Left lobe of liver (tissue), 2 donors: ENCODE measurements at regions not wholly inside any gene's neighbourhood (a gene's known extent, or its start where the extent isn't known, plus 50 kb on each side); places are given as distances from the start of the nearest gene placed in this dataset.
"Not testable (repeated sequence)": the region's sequence is repeated elsewhere in the genome, so short reads cannot be mapped to it uniquely, and the experiment has no call there.

ENCODE experiments used
- ATAC-seq: fragments of 200-7000 bp; cut with Tn5 transposase; one replicate; pipeline ENCODE4 v1.9.1; 2020; ENCODE audit warnings: mild to moderate bottlenecking, moderate library complexity
- DNase-seq: peaks from one replicate; pipeline ENCODE4 v3.0.0-alpha.2; 2020; ENCODE audit warnings: low spot score
- donor health status: DM: no; HTN: no; CAD: no; lungs with moderate emphysema.
- donor health status: DM: no; HTN: yes; CAD: no.

DNA sequence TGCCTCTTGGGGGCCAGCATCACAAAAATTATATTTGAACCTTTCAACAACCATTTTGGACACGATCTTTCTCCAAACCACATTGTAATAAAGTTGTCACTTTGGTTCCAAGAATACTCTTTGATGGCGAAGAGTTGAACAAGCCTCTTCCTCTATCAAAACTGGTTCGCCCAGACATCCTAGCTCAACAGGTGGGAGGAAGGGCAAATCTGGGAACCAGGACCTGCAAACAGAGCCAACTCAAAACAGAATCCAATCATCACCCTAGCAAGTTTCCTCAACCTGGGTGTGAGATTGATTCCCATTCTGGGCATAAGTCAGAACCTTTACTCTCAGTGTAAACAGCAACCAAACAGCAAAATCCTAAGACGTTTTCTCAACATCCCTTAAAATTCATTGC, 141.2 kb upstream of the RREB1 start:
- ATAC-seq = no peak
- no peak for DNase-seq

DNA sequence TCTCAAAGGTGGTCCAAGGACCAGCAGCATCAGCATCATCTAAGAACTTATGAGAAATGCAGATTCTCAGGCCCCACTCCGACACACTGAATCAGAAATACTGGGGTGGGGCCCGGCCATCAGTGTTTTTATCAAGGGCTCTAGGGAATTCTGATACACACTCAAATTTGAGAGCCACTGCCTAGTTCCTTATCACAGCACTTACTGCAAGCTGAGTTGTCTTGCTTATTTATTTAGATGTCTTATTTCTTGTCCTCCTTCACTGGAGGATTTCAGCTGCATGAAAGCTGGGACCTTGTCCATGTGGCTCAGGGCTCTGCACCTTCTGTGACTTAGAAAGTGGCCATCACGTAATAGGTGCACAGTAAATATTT, 139.4 kb upstream of the RREB1 start:
- DNase-seq (no peak), ATAC-seq (no peak)

DNA sequence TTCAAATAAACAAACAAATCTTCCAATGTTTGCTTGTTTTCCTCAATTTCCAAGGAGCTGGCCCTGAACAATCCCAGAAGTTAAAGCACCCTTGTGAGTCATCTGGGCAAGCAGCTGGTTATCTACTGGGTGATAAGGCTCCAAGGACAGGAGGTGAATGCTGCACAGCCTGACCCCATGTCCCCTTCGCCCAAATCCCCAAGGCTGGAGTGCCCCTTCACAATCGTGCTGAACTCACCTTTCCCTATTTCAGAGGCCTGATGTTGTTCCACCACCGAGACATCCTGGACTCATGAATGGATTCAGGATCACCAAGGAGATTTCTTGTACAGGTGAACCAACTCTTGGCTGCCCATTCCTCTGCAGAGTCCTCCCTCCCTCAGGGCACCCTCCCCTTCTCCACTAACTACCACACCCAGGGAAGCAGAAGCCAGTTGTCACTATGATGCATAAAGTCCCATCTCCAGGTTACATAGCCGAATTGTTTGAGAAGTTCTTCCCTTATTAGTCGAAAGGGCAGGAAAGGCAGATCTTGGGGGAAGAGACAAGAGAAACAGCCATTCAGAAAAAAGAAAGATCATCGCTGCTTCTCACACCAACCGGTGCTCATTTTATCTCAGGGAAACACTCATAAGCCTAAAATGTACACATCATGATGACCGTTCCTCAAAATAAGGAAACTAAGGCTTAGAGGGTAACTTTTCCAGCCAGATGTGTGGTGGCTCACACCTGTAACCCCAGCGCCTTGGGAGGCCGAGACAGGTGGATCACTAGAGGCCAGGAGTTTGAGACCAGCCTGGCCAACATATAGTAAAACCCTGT, 138.8 kb upstream of the RREB1 start:
- ATAC-seq = no peak
- no peak for DNase-seq

DNA sequence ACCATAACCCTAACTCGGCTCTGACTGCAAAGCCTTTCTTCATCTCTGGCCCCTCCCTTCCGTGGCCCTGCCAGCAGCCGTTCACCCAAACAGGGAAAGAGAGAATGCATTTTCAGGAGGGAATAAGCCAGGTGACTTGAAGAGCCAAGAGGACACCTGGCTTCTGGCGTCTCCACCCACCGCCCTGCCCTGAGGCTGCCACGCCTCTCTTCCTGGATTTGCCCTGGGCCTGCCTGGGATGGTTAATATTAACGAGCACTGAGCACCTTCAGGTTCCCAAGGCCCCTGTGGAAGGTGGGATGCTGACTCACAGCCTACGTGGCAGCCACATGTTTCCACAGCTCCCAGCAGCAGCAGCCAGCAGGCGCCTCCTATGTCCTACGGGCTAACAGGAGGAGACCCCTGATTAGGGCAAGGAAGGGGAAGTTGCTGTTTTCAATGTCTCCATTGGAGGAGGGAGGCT, 138.0 kb upstream of the RREB1 start:
- DNase-seq (no peak), ATAC-seq (no peak)

DNA sequence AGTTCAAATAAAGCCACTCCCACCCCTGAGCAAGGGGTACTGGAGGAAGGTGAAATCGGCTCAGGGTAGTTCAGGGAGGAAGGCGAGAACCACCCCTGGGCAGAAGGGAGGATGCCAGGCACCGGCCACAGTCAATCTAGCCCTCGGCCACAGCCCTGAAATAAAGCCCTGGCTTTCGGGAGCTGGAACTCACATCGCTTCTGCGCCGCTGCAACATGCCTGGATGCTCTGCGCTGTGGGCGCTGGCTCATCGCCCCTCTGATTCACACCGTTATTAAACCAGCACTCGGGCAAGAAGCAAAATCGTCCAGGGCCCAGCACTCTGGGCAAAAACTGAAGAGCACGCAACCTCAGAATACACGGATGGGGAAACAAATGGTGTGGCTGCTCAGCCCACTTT, 136.9 kb upstream of the RREB1 start:
- DNase-seq (no peak), ATAC-seq (no peak)

DNA sequence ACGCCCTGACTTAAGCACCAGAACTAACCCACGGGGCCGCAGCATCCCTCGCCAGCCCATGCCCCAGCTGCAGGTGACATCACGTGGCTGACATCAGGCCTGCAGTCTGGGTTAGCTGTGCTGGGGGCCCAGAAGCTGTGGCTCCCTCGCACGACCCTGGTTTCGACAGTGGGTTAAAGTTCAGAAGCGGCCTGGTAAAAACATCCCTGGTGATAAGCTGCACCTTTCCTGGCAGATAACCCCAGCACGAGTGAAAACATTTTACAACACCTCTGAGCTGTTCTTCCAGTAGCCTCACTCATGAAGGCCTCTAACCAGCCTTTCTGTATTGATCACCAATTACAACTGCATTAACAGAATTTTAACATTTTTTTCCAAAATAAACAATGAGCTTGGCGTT, 136.4 kb upstream of the RREB1 start:
- peak; percentile 66 for ATAC-seq
- DNase-seq = peak; percentile 56

DNA sequence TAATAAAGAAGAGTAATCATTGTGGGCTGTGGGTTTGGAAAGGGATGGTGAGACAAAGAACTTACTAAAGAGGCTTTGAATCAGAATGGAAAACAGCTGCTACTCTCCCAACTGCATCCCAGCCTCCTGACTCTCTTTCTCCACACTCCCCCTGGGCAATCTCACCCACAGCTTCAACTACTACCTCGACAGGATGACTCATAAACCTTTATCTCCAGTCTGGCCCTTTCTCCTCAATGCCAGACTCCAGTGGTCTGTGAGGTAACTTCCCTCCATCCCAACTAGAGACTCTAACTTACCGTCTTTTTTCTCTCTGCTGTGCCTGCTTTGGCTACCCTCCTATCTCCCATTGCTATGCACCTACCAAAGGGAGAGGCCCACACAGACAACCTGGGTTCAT, 135.3 kb upstream of the RREB1 start:
- no peak for DNase-seq
- ATAC-seq = no peak

DNA sequence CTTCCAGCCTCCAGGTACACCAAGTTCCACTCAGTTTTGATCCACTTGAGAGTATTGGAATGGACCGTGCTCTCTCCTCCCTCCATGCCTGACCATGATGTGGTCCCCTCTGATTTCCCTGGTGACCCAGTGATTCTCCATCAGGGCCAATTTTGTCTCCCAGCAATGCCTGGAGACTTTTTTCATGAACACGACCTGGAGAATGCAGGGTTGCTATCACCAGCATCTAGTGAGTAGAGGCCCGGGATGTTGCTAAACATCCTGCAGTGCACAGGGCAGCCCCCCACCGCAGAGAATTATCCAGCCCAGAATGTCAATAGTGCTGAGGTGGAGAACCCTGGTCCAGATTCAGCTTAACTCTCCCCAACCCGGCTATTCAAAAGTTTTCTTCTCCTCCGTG, 134.0 kb upstream of the RREB1 start:
- DNase-seq = no peak
- no peak for ATAC-seq

DNA sequence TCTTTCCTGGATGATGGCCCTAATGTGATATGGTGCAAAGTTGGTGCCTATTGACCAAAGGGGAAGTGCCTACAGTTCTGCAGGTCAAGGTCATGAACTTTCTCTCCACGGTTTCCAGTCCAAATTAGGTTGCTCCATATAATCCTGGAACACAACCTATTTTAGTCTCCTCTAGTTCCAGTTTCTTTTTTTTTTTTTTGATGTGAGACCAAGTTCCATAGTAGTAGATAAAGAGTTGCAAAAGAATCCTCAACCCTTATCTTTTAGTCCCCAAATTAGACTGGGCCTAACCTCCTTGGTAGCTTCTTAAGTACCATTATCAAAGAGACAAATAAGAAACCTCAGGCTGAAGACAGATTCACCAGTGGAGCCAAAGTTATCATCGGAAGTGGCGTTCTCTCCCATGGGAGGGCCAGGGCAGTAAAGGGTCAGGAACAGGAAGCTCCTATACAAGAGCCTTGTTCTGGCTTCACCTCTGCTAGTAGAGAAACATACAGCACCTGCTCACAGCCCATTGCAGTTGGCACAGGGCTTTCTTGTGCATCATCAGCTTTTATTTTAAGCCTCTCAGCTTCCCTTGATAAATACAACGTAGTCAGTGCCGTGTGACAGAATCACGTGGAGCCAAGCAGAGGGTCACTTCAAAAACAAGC, 132.2 kb upstream of the RREB1 start:
- DNase-seq = no peak
- ATAC-seq = peak; percentile 82

DNA sequence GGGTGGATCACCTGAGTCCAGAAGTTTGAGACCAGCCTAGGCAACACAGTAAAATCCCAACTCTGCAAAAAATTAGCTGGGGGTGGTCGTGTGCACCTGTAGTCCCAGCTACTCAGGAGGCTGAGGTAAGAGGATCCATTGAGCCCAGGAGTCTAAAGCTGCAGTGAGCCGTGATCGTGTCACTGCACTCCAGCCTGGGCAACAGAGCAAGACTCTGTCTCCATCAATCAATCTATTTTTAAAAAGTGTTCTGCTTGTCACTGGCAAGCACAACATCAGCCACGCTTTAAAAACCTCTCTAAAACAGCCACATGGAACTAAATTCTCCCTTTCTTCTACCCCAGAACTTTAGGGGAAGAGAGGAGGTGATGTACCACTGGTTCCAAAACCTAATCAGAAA, 131.6 kb upstream of the RREB1 start:
- ATAC-seq = no peak

DNA sequence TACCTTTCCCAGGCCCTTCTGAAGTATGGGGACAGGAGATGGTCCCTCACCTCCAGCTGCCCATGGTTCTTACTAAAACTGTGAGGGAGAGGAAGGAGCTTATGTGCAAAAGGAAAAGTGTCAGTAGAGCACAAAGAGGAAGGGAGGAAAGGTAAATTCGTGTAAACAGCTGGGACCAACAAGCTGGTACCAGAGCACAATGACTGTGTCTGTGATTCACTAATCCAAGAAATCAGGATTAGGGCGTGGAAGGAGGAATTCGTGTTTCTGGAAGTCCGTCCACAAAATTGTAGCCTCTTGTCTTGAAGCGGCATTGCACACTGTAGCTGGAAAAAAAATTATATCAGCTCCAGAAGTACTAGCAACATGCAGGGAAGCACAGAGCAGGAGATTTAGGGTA, 129.0 kb upstream of the RREB1 start:
- ATAC-seq (no peak), DNase-seq (no peak)

More for the DNA sequence above, 131.6 kb upstream of the RREB1 start:
- DNase-seq = no peak

DNA sequence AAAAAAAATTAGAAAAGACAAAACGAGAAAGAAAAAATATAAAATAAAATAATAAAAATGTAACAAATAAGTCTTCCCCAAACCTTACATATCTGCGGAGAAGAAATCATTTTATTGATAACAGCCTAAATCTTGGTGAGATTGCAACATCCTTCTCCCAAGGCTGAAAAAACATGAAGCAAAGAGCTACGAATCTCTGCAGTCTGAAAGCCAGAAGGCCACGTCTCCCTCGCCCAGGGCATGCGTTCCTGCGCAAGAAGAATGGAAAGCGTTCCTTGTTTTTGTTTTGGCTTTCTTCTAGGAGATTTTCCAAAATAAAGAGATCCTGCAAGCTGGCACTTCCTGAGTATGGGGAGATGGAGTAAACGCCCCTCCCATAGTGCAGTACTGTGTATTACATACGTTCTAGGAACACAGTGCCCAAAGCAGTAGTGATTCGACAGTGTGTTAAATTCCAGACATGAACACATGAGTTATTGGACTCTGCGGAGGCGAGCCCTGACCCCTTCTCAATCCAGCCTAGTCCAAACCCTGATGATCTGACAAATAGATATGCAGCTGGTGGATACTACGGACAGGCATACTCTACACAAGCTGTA, 126.7 kb upstream of the RREB1 start:
- DNase-seq (no peak), ATAC-seq (no peak)

DNA sequence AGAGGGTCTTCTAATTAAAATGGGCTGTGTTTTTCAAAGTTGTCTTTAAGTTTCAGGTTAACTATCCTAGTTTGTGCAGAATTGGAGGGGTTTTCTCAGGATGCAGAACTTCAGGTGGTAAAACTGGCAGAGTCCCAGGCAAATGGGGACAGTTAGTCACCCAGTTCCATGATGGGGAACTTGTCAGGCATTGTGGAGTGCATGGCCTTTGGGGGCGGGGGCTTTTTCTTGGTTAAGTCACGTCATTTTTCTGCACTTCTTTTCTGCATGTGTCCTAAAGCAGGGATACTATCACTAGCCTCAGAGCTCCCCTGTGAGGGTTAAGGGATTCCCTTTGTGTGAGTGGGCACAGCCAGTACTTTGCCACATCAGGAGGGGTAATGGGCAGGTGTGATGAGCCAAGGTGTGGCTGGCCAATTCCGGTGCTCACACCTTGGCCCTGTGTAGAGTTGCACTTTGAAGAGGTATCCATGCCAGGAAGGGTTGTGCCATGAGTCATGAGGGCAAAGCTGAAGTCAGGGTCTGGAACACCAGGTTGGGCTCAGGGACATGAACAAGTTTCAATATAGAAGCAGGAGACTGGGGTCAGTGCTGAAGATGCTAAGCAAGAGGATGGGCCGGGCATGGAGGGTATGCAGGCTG, 126.0 kb upstream of the RREB1 start:
- ATAC-seq (peak; percentile 30), DNase-seq (no peak)

DNA sequence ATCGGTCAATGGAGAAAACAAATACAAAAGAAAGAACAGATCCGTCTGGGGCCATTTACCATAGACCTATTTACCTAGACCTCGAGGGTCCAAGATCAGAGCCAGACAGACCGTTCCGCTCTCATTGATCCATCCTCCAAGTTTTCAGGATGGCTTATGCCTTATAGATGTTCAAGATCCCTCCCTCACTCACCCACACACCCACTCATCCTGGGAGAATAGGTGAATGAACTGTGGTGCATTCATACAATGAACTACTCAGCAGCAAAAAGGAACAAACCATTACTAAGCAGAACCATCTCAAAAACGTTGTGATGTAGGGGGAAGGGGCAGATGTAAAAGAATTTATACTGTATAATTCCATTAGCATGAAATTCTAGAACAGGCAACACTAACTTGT, 125.1 kb upstream of the RREB1 start:
- DNase-seq (no peak), ATAC-seq (no peak)

DNA sequence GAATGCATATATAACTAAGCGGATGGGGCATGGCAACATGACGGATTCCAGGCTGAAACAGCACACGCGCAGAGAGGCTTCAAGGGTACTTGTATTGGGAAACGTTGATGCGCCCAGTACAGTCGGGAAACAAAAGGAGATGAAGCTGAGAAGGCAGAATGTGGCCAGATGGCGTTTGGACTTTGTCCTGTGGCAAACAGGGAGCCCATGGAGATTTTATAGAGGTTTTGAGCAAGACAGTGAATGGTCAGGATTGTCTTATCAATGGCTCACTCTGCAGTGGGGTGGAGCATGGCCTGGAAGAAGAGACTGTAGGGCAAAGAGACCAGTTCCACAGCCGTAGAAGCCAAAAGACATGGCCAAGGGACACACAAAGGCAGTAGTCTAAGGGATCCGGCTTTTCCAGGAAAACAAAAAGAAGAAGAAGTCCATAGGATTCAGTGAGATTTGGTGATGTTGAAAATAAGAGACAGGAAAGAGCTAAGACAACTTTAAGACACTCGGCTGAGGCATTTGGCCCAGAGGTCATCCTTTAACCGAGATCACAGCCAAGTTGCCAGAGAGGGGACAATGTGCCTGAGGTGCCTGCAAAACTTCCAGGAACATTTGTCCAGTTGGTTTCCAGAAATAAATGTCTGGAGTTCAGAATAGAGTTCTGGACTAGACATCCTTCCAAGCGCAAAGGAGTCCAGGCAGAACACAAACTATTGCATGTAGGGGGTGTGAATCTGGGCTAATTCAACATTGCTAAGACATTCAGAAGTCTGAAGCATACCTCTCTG, 123.0 kb upstream of the RREB1 start:
- ATAC-seq = no peak
- no peak for DNase-seq

DNA sequence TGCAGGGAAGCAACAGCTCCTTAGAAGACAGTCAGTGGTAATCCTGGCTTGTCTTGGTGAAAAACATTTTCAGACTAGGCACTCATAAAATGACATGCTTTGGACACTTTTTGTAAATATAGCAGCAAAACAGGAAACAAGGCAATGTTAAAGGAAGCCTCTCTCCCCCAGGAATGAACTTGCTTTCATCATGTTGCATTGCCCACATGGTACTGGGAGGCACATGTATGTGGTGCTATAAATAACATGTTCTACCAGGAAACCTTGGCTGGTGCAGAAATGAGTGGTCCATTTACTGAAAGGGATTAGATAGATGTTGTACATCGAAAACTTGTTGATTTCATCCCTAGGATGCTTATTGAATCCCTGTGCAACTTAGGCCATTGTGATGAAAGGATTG, 121.4 kb upstream of the RREB1 start:
- ATAC-seq = no peak
- no peak for DNase-seq

DNA sequence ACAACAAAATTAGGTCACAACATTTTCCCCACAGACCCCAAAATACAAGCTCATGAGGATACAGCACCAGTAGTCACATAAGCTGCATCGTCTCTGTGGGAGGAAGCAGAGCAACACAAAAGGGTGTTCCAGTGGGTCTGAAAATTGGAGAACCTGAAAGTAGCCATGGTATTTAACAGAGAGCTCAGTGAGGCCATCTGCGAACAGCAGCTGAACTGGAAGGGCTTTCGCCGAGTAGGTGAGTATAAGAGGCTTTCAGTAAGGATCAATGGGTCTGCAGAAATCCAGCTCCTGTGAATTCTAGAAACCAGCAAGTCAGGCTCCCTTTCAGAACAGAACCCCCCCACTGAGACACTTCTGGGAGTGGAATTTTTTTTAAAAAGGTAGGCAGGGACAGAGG, 120.0 kb upstream of the RREB1 start:
- ATAC-seq = no peak
- no peak for DNase-seq

DNA sequence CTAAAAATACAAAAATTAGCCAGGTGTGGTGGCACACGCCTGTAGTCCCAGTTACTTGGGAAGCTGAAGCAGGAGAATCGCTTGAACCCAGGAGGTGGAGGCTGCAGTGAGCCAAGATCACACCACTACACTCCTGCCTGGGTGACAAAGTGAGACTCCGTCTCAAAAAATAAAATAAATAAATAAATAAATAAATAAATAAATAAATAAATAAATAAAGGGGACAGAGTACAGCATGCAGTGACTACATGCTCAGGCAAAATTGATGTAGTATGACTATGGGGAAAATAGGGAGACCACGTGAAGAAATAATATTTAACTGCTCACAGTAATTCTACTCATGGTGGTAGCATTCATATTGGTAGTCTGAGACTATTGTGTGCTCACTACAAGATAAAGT, 117.7 kb upstream of the RREB1 start:
- not testable (repeated sequence) for ATAC-seq, DNase-seq

DNA sequence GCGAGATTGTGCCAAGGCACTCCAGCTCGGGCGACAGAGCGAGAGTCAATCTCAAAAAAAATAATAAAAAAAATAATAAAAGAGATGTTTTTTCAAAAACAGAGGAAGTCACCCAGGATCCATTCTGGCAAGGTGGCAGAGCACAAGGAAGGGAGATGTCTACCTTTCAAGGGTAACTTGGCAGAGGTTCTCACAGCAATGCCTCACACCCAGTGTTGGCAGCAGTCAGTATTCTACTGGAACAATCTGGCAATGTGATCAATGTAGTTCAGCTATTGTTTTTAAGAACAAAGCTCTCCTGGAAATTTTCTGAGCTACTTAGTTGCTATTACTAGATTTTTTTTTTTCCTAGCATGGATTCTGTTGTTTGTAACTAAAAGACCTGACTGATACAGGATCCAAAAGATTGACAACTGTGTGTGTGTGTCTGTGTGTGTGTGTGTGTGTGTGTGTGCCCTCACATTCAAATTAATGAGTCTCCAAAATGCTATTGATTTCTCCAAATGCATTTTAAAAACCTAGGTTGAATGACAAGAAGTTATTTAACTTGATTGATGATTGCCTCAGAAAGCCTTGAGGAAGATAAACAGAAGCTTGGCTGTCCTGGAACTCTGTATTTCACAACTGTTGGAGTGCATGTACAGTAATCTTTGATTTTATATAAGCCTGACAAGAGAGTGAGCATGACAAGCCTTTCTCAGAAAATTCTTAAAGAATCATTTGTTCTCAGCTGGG, 114.1 kb upstream of the RREB1 start:
- DNase-seq (no peak), ATAC-seq (peak; percentile 58)

DNA sequence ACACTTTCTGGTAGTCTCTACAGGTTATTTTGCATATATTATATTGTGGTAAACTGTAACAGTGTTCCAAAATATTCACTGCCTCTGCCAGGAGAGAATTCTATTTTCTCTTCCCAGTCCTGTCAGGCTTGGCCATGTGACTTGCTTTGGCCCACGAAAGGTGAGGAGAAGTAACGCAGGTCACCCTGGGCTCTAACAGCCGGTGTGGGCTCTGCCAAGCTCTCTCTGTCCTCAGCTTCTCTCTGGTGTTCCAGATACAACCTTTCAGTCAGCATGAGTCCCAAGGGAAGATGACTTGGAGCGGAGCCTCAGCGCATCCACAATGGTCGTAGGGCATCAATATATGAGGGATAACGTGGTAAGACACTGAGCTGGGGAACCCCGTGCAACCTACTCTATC, 113.0 kb upstream of the RREB1 start:
- peak; percentile 84 for ATAC-seq
- DNase-seq = peak; percentile 73
